Activated naive CD4-positive, alpha-beta T cell treated with anti-CD3 and anti-CD28 coated beads, Interleukin-2, amount 50 U/mL, for 16 hours (primary cell): ENCODE measurements at regions not wholly inside any gene's neighbourhood (a gene's known extent, or its start where the extent isn't known, plus 50 kb on each side); places are given as distances from the start of the nearest gene placed in this dataset.
"Not testable (repeated sequence)": the region's sequence is repeated elsewhere in the genome, so short reads cannot be mapped to it uniquely, and the experiment has no call there.

ENCODE experiments used
- DNase-seq: peaks from one replicate; pipeline ENCODE4 v3.0.0-alpha.2; 2020

- no peak for DNase-seq
Measured at GRCh38 chr21:35207322-35207721, 158.2 kb upstream of the RUNX1 start.

GRCh38 chr21:35206141-35207125, 157.3 kb upstream of the RUNX1 start:
- no peak for DNase-seq

- peak; percentile 20 for DNase-seq
Measured at GRCh38 chr21:35204850-35205541, 155.9 kb upstream of the RUNX1 start.

GRCh38 chr21:35204125-35204524, 155.0 kb upstream of the RUNX1 start:
- no peak for DNase-seq

GRCh38 chr21:35203093-35203977, 154.2 kb upstream of the RUNX1 start:
- DNase-seq: no peak

- no peak for DNase-seq
Measured at GRCh38 chr21:35202431-35202830, 153.3 kb upstream of the RUNX1 start.

- DNase-seq: no peak
Measured at GRCh38 chr21:35201799-35202198, 152.7 kb upstream of the RUNX1 start.

GRCh38 chr21:35201288-35201687, 152.2 kb upstream of the RUNX1 start:
- no peak for DNase-seq

- no peak for DNase-seq
Measured at GRCh38 chr21:35199733-35200015, 150.6 kb upstream of the RUNX1 start.

- no peak for DNase-seq
Measured at GRCh38 chr21:35198982-35199732, 150.1 kb upstream of the RUNX1 start.

GRCh38 chr21:35198565-35198964, 149.5 kb upstream of the RUNX1 start:
- DNase-seq: no peak

GRCh38 chr21:35197992-35198431, 148.9 kb upstream of the RUNX1 start:
- no peak for DNase-seq

- no peak for DNase-seq
Measured at GRCh38 chr21:35197191-35197590, 148.1 kb upstream of the RUNX1 start.

GRCh38 chr21:35196128-35196527, 147.0 kb upstream of the RUNX1 start:
- no peak for DNase-seq

- DNase-seq: no peak
Measured at GRCh38 chr21:35195232-35195631, 146.1 kb upstream of the RUNX1 start.

GRCh38 chr21:35191754-35192153, 142.7 kb upstream of the RUNX1 start:
- DNase-seq: no peak

GRCh38 chr21:35191128-35191527, 142.0 kb upstream of the RUNX1 start:
- no peak for DNase-seq

- DNase-seq: no peak
Measured at GRCh38 chr21:35190201-35190701, 141.1 kb upstream of the RUNX1 start.

- DNase-seq: no peak
Measured at GRCh38 chr21:35189077-35189863, 140.2 kb upstream of the RUNX1 start.

- not testable (repeated sequence) for DNase-seq
Measured at GRCh38 chr21:35183389-35183788, 134.3 kb upstream of the RUNX1 start.

- DNase-seq: no peak
Measured at GRCh38 chr21:35179990-35180540, 131.0 kb upstream of the RUNX1 start.
